IPS DF 4.7 (cell line): ENCODE measurements at regions not wholly inside any gene's neighbourhood (a gene's known extent, or its start where the extent isn't known, plus 50 kb on each side); places are given as distances from the start of the nearest gene placed in this dataset.

Experiments
- DNase-seq: peaks from one replicate; pipeline ENCODE4 v3.0.0-alpha.2; 2013; ENCODE audit warnings: low spot score; ENCODE audit errors: extremely low read depth

GRCh38 chr6:170116636-170117035, 174.2 kb downstream of the DLL1 start:
- DNase-seq: no peak

- DNase-seq: no peak
Measured at GRCh38 chr6:170114956-170115855, 175.7 kb downstream of the DLL1 start.

GRCh38 chr6:170114187-170114945, 176.5 kb downstream of the DLL1 start:
- DNase-seq: no peak

GRCh38 chr6:170113141-170113540, 177.7 kb downstream of the DLL1 start:
- no peak for DNase-seq

- no peak for DNase-seq
Measured at GRCh38 chr6:170112583-170112860, 178.4 kb downstream of the DLL1 start.

GRCh38 chr6:170111816-170112582, 178.9 kb downstream of the DLL1 start:
- DNase-seq: no peak

GRCh38 chr6:170111141-170111664, 179.7 kb downstream of the DLL1 start:
- DNase-seq: no peak

- DNase-seq: no peak
Measured at GRCh38 chr6:170110201-170111140, 180.4 kb downstream of the DLL1 start.

GRCh38 chr6:170108890-170109587, 181.8 kb downstream of the DLL1 start:
- DNase-seq: no peak

- no peak for DNase-seq
Measured at GRCh38 chr6:170108456-170108855, 182.4 kb downstream of the DLL1 start.

GRCh38 chr6:170107606-170108222, 183.2 kb downstream of the DLL1 start:
- DNase-seq: no peak

- DNase-seq: no peak
Measured at GRCh38 chr6:170106906-170107525, 183.9 kb downstream of the DLL1 start.

GRCh38 chr6:170102582-170103481, 188.0 kb downstream of the DLL1 start:
- no peak for DNase-seq

- DNase-seq: no peak
Measured at GRCh38 chr6:170102038-170102437, 188.8 kb downstream of the DLL1 start.

- no peak for DNase-seq
Measured at GRCh38 chr6:170101281-170102035, 189.4 kb downstream of the DLL1 start.

- no peak for DNase-seq
Measured at GRCh38 chr6:170100046-170100445, 190.8 kb downstream of the DLL1 start.

GRCh38 chr6:170099387-170099786, 191.5 kb downstream of the DLL1 start:
- no peak for DNase-seq
